ENCODE measurements at regions not wholly inside any gene's neighbourhood (a gene's known extent, or its start where the extent isn't known, plus 50 kb on each side); places are given as distances from the start of the nearest gene placed in this dataset.

DNA sequence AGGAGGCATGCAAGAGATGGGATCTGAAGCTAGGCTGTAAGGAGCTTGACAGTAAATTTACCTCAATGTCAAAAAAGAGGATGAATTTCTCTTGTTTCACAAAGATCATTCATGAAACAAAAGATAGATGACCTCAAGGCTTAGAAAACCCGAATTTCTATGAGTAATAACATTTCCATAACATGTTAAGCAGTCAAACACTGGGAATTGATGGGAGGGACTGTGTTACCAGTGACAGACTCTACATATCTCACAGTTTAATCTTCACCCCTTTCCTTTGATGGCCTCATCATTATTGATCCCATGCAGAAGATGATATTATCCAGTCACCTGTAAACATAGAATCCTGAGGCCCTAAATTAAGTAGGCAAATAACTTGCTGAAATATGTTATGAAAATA lies 53.5 kb upstream of the VGLL3 start:
- DNase-seq (ENCODE audit: low spot score): no peak

DNA sequence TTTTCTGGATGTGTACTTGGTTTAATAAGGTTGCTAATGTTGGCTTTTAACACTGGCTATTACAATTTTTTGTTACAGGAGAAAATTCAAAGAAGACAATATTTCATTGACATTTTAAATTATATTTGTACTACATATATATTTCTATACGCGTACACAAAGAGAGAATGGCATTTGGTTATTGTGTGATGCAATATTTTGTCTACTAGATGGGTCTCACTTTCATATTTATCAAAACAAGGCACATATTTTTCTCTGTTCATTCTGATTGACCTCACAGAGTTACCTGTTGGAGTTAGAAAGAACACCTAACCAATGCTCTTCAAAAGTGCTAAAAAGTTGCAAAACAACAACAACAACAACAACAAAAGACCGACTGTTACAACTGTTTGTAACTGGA lies 50.2 kb upstream of the VGLL3 start:
- DNase-seq (ENCODE audit: low spot score): no peak
